HG02759 (cell line): ENCODE measurements at regions not wholly inside any gene's neighbourhood (a gene's known extent, or its start where the extent isn't known, plus 50 kb on each side); places are given as distances from the start of the nearest gene placed in this dataset.
A peak's percentile ranks its signal among the peaks of the same experiment; 100 is the strongest.

Experiments
- ATAC-seq: cut with Tn5 transposase; IDR thresholded peaks from one replicate; pipeline ENCODE4 v1.9.1; 2021; ENCODE audit warnings: mild to moderate bottlenecking, moderate library complexity; ENCODE audit not compliant: unreplicated experiment

GRCh38 chr6:81484251-81484650 is 268.2 kb downstream of the TENT5A start:
- no peak for ATAC-seq

GRCh38 chr6:81480139-81480538 is 272.3 kb downstream of the TENT5A start:
- no peak for ATAC-seq

GRCh38 chr6:81476881-81477280 is 275.6 kb downstream of the TENT5A start:
- ATAC-seq: no peak

- no peak for ATAC-seq
Observed at GRCh38 chr6:81475646-81476045, 276.8 kb downstream of the TENT5A start.

GRCh38 chr6:81465859-81466258 is 286.6 kb downstream of the TENT5A start:
- ATAC-seq: peak; percentile 42

- no peak for ATAC-seq
Observed at GRCh38 chr6:81456416-81456815, 296.1 kb downstream of the TENT5A start.

GRCh38 chr6:81455641-81456040 is 296.8 kb downstream of the TENT5A start:
- no peak for ATAC-seq

GRCh38 chr6:81451787-81452186 is 300.7 kb downstream of the TENT5A start:
- peak; percentile 82 for ATAC-seq

GRCh38 chr6:81450180-81450579 is 302.3 kb downstream of the TENT5A start:
- ATAC-seq: no peak

GRCh38 chr6:81446509-81446908 is 306.0 kb downstream of the TENT5A start:
- no peak for ATAC-seq

- no peak for ATAC-seq
Observed at GRCh38 chr6:81439417-81439816, 313.1 kb downstream of the TENT5A start.

GRCh38 chr6:81436990-81437389 is 315.5 kb downstream of the TENT5A start:
- no peak for ATAC-seq

- no peak for ATAC-seq
Observed at GRCh38 chr6:81413306-81413705, 339.2 kb downstream of the TENT5A start.

- ATAC-seq: no peak
Observed at GRCh38 chr6:81401970-81402690, 350.4 kb downstream of the TENT5A start.

GRCh38 chr6:81396916-81397315 is 355.6 kb downstream of the TENT5A start:
- no peak for ATAC-seq

- ATAC-seq: no peak
Observed at GRCh38 chr6:81387163-81387562, 365.3 kb downstream of the TENT5A start.

GRCh38 chr6:81384921-81385320 is 367.6 kb downstream of the TENT5A start:
- ATAC-seq: no peak

GRCh38 chr6:81383472-81383871 is 369.0 kb downstream of the TENT5A start:
- ATAC-seq: no peak

GRCh38 chr6:81382852-81383251 is 369.6 kb downstream of the TENT5A start:
- no peak for ATAC-seq

GRCh38 chr6:81381382-81381916 is 371.0 kb downstream of the TENT5A start:
- ATAC-seq: no peak

GRCh38 chr6:81380718-81381338 is 371.7 kb downstream of the TENT5A start:
- ATAC-seq: no peak

GRCh38 chr6:81376745-81377144 is 375.7 kb downstream of the TENT5A start:
- ATAC-seq: no peak
